Gastroesophageal sphincter (tissue), 3 donors: ENCODE measurements at regions not wholly inside any gene's neighbourhood (a gene's known extent, or its start where the extent isn't known, plus 50 kb on each side); places are given as distances from the start of the nearest gene placed in this dataset.

Experiments used
- EP300 ChIP-seq: sonication (generic); formaldehyde crosslinking; IDR thresholded peaks from one replicate; pipeline ENCODE4 v1.6.1; 2017; ENCODE audit warnings: antibody characterized with exemption, mild to moderate bottlenecking
- POLR2A ChIP-seq, 2 donors: fragments of 450-650 bp; IDR thresholded peaks; one replicate each; pipeline ENCODE4 v1.6.1; 2017; ENCODE audit warnings: antibody characterized with exemption in 2 of 2, mild to moderate bottlenecking in 2 of 2, moderate library complexity in 1 of 2
- POLR2AphosphoS5 ChIP-seq: sonication (generic); formaldehyde crosslinking; IDR thresholded peaks from one replicate; pipeline ENCODE4 v1.6.1; 2017; ENCODE audit warnings: antibody characterized with exemption
- TF ChIP-seq, protein P1 (sequence below), 4 experiments: fragments of 200-600 bp in 2 of 4; fragments of 450-650 bp in 2 of 4; sonication (generic) in 1 of 4; IDR thresholded peaks; one replicate each; pipeline ENCODE4 v1.5.1; 2017 to 2019; ENCODE audit warnings: antibody characterized with exemption in 4 of 4, mild to moderate bottlenecking in 2 of 4, moderate library complexity in 2 of 4

DNA sequence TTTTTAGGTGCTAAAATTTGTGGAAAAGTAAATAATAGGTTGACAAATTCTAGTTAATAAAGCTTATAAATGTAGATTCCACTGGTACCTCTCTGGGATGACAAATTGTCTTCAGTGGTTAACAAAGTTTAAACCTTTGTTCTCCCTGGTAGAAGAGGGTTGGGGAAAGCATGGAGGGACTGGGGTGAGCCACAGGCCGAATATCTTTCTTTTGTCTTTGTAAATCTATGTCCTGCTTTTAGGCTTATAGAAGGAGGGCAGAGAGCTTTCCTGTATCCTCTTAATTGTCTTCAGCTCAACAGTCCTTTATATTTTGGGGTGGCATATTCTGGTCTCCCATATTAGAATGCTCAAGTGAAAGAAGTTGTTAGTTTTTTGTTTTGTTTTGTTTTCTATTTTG lies 142.2 kb upstream of the CNOT2 start:
- TF ChIP-seq, protein P1, sequence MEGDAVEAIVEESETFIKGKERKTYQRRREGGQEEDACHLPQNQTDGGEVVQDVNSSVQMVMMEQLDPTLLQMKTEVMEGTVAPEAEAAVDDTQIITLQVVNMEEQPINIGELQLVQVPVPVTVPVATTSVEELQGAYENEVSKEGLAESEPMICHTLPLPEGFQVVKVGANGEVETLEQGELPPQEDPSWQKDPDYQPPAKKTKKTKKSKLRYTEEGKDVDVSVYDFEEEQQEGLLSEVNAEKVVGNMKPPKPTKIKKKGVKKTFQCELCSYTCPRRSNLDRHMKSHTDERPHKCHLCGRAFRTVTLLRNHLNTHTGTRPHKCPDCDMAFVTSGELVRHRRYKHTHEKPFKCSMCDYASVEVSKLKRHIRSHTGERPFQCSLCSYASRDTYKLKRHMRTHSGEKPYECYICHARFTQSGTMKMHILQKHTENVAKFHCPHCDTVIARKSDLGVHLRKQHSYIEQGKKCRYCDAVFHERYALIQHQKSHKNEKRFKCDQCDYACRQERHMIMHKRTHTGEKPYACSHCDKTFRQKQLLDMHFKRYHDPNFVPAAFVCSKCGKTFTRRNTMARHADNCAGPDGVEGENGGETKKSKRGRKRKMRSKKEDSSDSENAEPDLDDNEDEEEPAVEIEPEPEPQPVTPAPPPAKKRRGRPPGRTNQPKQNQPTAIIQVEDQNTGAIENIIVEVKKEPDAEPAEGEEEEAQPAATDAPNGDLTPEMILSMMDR (IDR thresholded peaks at IDR 0.05), result no peak
- no peak for TF ChIP-seq POLR2A (IDR thresholded peaks at IDR 0.05)
- TF ChIP-seq EP300, result no peak
- TF ChIP-seq POLR2AphosphoS5, result no peak
